GM12872 (cell line): ENCODE measurements at regions not wholly inside any gene's neighbourhood (a gene's known extent, or its start where the extent isn't known, plus 50 kb on each side); places are given as distances from the start of the nearest gene placed in this dataset.

Experiments used
- TF ChIP-seq, protein P1 (sequence below): IDR thresholded peaks from 3 replicates; pipeline ENCODE4 v1.5.1; 2011; ENCODE audit warnings: low read depth, mild to moderate bottlenecking, low read length, moderate library complexity; ENCODE audit not compliant: insufficient read depth

DNA sequence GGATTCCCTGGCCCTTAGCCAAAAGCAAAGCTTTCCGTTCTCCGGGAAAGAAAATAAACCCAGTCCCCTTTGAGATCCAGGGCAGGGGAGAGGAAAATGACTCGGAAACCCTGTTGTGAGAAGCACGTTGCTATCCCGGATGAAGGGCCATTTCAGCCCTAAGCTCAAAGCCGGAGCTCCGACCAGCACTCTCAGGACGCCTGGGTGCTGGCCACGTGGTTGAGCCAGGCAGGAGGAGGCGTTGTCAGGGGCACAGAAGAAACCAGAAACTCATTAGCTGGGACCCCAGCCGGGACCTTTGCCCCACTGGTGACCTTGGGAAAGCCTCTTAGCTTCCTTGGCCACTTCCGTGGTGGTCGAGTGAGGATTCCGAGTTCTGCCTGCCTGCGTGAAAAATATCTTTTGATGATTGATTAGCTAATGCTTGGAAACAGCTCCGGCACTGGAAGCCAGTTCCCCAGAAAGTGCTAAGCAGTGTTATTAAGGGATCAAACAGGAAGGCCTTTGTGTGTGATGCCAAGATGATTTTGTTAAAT, 57.6 kb upstream of the FZD10 start:
- TF ChIP-seq, protein P1, sequence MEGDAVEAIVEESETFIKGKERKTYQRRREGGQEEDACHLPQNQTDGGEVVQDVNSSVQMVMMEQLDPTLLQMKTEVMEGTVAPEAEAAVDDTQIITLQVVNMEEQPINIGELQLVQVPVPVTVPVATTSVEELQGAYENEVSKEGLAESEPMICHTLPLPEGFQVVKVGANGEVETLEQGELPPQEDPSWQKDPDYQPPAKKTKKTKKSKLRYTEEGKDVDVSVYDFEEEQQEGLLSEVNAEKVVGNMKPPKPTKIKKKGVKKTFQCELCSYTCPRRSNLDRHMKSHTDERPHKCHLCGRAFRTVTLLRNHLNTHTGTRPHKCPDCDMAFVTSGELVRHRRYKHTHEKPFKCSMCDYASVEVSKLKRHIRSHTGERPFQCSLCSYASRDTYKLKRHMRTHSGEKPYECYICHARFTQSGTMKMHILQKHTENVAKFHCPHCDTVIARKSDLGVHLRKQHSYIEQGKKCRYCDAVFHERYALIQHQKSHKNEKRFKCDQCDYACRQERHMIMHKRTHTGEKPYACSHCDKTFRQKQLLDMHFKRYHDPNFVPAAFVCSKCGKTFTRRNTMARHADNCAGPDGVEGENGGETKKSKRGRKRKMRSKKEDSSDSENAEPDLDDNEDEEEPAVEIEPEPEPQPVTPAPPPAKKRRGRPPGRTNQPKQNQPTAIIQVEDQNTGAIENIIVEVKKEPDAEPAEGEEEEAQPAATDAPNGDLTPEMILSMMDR = no peak

DNA sequence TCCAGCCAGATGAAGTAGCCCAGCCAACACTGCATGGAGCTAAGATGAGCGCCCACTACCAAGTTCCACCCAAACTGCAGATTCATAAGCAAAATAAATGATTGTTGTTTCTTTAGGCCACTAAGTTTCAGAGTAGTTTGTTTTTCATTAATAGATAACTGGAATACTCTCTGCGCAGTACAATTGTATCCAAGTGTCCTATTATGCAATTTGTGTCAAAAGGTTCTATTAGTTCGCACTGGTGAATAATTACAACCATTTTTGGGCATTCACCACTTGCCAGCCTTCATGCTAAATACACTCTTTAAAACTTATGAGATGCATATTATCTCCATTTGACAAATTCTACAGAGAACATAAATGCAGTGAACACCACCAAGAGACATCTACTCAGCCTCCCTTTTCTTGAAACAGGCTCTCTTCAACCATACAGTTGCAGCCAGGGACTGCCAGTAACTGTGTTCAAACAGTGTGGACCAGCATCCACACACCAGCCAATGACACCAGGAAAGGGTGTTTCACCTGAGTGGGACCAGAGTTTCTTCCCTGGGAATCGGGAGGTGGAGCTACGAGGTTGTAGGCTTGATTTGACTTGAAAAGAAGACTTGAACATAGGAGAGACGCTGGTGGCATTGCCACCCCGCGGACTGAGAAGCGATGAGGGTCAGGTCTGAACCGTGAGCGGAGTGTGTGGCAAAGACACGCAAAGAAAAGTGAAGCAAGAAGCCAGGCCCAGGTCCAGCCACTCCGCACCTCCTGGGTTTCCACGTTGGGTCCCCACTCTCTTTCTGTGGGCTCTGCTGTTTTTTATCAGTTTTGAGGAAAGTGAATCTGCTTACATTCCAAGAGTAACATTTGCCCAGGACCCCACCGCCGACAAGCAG, 53.0 kb upstream of the FZD10 start:
- TF ChIP-seq, protein P1 = no peak

DNA sequence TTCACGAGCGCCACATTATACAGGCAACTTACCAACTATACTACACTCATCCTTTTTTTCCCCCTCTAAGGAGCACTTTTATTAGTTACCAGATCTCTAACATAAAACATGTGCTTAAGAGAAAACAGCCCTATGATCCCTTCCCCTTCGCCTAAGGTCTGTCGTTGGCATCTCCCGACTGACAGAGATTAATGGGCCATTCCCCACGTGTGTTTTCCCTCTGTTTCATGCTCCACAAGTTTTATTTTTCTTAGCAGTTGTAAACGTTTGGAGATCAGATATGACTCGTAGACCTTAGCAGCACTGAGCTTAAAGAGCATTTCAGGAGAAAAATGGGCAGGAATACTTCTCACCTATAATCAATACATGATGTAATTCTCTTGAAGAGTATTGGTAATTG, 51.4 kb upstream of the FZD10 start:
- TF ChIP-seq, protein P1 = no peak

DNA sequence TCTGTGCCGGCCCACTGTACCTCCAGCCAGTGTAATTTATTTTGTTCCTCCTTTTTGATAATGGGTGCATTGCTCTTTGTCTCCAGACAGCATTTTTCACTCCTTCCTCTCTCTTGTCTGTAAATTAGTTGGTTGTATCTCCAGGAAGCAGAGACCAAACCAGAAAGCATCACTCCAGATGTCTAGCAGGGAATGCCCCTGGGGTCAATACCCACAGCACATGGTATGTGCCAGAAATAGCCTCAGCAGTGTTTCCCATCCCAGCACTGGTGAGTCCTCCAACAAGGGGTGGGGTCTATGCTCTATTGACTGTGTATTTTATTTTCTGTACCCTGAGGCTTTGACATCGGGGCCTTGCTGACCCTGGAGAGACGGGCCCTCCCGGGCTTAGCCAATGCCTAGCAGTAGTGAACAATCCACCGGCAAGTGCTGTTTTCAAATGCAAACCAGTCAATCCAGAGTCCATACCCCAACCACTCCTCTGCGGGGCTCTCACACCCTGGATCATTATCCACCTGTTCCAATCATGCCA, 50.2 kb upstream of the FZD10 start:
- TF ChIP-seq, protein P1 = no peak
